ENCODE measurements at regions not wholly inside any gene's neighbourhood (a gene's known extent, or its start where the extent isn't known, plus 50 kb on each side); places are given as distances from the start of the nearest gene placed in this dataset.
A peak's percentile ranks its signal among the peaks of the same experiment; 100 is the strongest.

DNA sequence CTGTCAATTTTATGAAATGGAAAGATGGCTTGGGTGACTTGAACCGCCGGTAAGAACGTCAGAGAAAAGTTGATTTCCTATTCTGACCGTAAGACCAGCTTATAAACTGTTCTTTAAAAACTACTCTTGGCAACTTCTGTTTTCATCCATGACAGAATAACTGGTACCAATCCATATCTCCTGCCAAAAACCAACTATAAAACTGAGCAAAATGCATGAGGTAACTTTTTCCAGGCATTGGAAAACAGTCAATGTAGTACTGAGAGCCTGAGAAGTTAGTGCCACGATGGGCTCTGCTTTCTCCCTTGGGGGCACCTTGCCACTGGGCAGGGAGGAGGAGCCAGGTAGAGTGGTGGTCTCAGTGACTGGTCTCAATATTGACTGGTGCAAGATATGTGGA lies 615.2 kb upstream of the TBL1XR1 start:
- no peaks in the 10 kb centered on the region for H3K27me3 ChIP-seq (replicated peaks; ENCODE audit: insufficient read depth, low read depth, low read length, poor library complexity)
- no TSS peak for BruUV-seq (replicated peaks)
- H3K4me1 ChIP-seq (ENCODE audit: insufficient read depth, low read length, poor library complexity, severe bottlenecking), result peaks cover 9% of the 10 kb centered on the region
- ChIA-PET CTCF (no interaction called here), POLR2A (ENCODE audit: low non-redundant PET) (no interaction called here)
- no peak overlapping the region for H3K4me3 ChIP-seq (ENCODE audit: low read depth, low read length, poor library complexity, severe bottlenecking)
- no peaks in the 10 kb centered on the region for H3K36me3 ChIP-seq (ENCODE audit: insufficient read depth, low read length, poor library complexity, severe bottlenecking)
- H3K9me3 ChIP-seq (ENCODE audit: low read depth, low read length, poor library complexity, severe bottlenecking), result no peaks in the 10 kb centered on the region
- H3K27ac ChIP-seq (ENCODE audit: low read depth, low read length, poor library complexity, severe bottlenecking), result no peak overlapping the region
- intact Hi-C loops (cut with micrococcal nuclease; ENCODE audit: unreplicated experiment), result no loop called here
- no peak for DNase-seq (ENCODE audit: low spot score)
- TF ChIP-seq, protein P1, sequence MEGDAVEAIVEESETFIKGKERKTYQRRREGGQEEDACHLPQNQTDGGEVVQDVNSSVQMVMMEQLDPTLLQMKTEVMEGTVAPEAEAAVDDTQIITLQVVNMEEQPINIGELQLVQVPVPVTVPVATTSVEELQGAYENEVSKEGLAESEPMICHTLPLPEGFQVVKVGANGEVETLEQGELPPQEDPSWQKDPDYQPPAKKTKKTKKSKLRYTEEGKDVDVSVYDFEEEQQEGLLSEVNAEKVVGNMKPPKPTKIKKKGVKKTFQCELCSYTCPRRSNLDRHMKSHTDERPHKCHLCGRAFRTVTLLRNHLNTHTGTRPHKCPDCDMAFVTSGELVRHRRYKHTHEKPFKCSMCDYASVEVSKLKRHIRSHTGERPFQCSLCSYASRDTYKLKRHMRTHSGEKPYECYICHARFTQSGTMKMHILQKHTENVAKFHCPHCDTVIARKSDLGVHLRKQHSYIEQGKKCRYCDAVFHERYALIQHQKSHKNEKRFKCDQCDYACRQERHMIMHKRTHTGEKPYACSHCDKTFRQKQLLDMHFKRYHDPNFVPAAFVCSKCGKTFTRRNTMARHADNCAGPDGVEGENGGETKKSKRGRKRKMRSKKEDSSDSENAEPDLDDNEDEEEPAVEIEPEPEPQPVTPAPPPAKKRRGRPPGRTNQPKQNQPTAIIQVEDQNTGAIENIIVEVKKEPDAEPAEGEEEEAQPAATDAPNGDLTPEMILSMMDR (conservative IDR thresholded peaks at IDR 0.05; ENCODE audit: low read depth, low read length), result no peak
- TF ChIP-seq EZH2 (IDR thresholded peaks at IDR 0.05; ENCODE audit: borderline replicate concordance, low read depth, low read length, poor library complexity, severe bottlenecking), result no peak

- no peak for TF ChIP-seq EZH2 (IDR thresholded peaks at IDR 0.05; ENCODE audit: borderline replicate concordance, low read depth, low read length, poor library complexity, severe bottlenecking)
- TF ChIP-seq, protein P1 (conservative IDR thresholded peaks at IDR 0.05; ENCODE audit: low read depth, low read length), result no peak
- BruUV-seq (replicated peaks), result no TSS peak
- no peaks in the 10 kb centered on the region for H3K9me3 ChIP-seq (ENCODE audit: low read depth, low read length, poor library complexity, severe bottlenecking)
- ChIA-PET POLR2A (ENCODE audit: low non-redundant PET) (no interaction called here), CTCF (no interaction called here)
- no peaks in the 10 kb centered on the region for H3K36me3 ChIP-seq (ENCODE audit: insufficient read depth, low read length, poor library complexity, severe bottlenecking)
- no peak for DNase-seq (ENCODE audit: low spot score)
- no peak overlapping the region for H3K4me3 ChIP-seq (ENCODE audit: low read depth, low read length, poor library complexity, severe bottlenecking)
- peaks cover 9% of the 10 kb centered on the region for H3K4me1 ChIP-seq (ENCODE audit: insufficient read depth, low read length, poor library complexity, severe bottlenecking)
- H3K27ac ChIP-seq (ENCODE audit: low read depth, low read length, poor library complexity, severe bottlenecking), result no peak overlapping the region
- H3K27me3 ChIP-seq (replicated peaks; ENCODE audit: insufficient read depth, low read depth, low read length, poor library complexity), result no peaks in the 10 kb centered on the region
- intact Hi-C loops (cut with micrococcal nuclease; ENCODE audit: unreplicated experiment), result no loop called here
Observed at GRCh38 chr3:177813322-177813721, 616.0 kb upstream of the TBL1XR1 start.

GRCh38 chr3:177816667-177817208 lies 619.5 kb upstream of the TBL1XR1 start:
- no peaks in the 10 kb centered on the region for H3K36me3 ChIP-seq (ENCODE audit: insufficient read depth, low read length, poor library complexity, severe bottlenecking)
- BruUV-seq (replicated peaks), result no TSS peak
- ChIA-PET CTCF (no interaction called here), POLR2A (ENCODE audit: low non-redundant PET) (no interaction called here)
- no peaks in the 10 kb centered on the region for H3K9me3 ChIP-seq (ENCODE audit: low read depth, low read length, poor library complexity, severe bottlenecking)
- no peaks in the 10 kb centered on the region for H3K27me3 ChIP-seq (replicated peaks; ENCODE audit: insufficient read depth, low read depth, low read length, poor library complexity)
- H3K4me3 ChIP-seq (ENCODE audit: low read depth, low read length, poor library complexity, severe bottlenecking), result no peak overlapping the region
- DNase-seq (ENCODE audit: low spot score), result peak; percentile 26
- peaks cover 9% of the 10 kb centered on the region for H3K4me1 ChIP-seq (ENCODE audit: insufficient read depth, low read length, poor library complexity, severe bottlenecking)
- no peak overlapping the region for H3K27ac ChIP-seq (ENCODE audit: low read depth, low read length, poor library complexity, severe bottlenecking)
- TF ChIP-seq, protein P1 (conservative IDR thresholded peaks at IDR 0.05; ENCODE audit: low read depth, low read length), result peak; percentile 31
- TF ChIP-seq EZH2 (IDR thresholded peaks at IDR 0.05; ENCODE audit: borderline replicate concordance, low read depth, low read length, poor library complexity, severe bottlenecking), result no peak
- intact Hi-C loops (cut with micrococcal nuclease; ENCODE audit: unreplicated experiment), result no loop called here

Measured in A673 (cell line).